Mesendoderm (in vitro differentiated cells): ENCODE measurements at regions not wholly inside any gene's neighbourhood (a gene's known extent, or its start where the extent isn't known, plus 50 kb on each side); places are given as distances from the start of the nearest gene placed in this dataset.

Experiments used
- DNase-seq: peaks from one replicate; pipeline ENCODE4 v3.0.0; 2013
- H2AK5ac ChIP-seq: 2 replicates; pipeline ENCODE4 v1.6.1; 2013; ENCODE audit warnings: low read length, inconsistent platforms
- H2BK120ac ChIP-seq: 2 replicates; pipeline ENCODE4 v1.6.1; 2013; ENCODE audit warnings: low read depth, mild to moderate bottlenecking, low read length, moderate library complexity, mixed read lengths
- H2BK15ac ChIP-seq: replicated peaks from 2 replicates; pipeline ENCODE4 v1.6.1; 2013; ENCODE audit warnings: low read depth, mild to moderate bottlenecking, moderate library complexity
- H2BK5ac ChIP-seq: 2 replicates; pipeline ENCODE4 v1.6.1; 2013; ENCODE audit warnings: low read length, inconsistent platforms
- H3K18ac ChIP-seq: 2 replicates; pipeline ENCODE4 v1.6.1; 2013; ENCODE audit warnings: mild to moderate bottlenecking, low read length, mixed read lengths
- H3K23ac ChIP-seq: one replicate; pipeline ENCODE4 v1.6.1; 2013; ENCODE audit warnings: low read length
- H3K27ac ChIP-seq: 2 replicates; pipeline ENCODE4 v1.5.1; 2013; ENCODE audit warnings: low read depth, mild to moderate bottlenecking, inconsistent platforms, low read length, moderate library complexity
- H3K27me3 ChIP-seq: 2 replicates; pipeline ENCODE4 v1.6.1; 2013; ENCODE audit warnings: low read length, control low read depth, mild to moderate bottlenecking, inconsistent platforms; ENCODE audit not compliant: insufficient read depth, poor library complexity
- H3K36me3 ChIP-seq: 2 replicates; pipeline ENCODE4 v1.6.1; 2013; ENCODE audit warnings: low read length, inconsistent platforms; ENCODE audit not compliant: control insufficient read depth, insufficient read depth
- H3K4ac ChIP-seq: one replicate; pipeline ENCODE4 v1.6.1; 2013; ENCODE audit warnings: low read depth, mild to moderate bottlenecking, low read length, moderate library complexity
- H3K4me1 ChIP-seq: 2 replicates; pipeline ENCODE4 v1.6.1; 2013; ENCODE audit warnings: low read depth, low read length, inconsistent platforms; ENCODE audit not compliant: control insufficient read depth
- H3K4me2 ChIP-seq: 2 replicates; pipeline ENCODE4 v1.6.1; 2013; ENCODE audit warnings: low read length
- H3K4me3 ChIP-seq: 2 replicates; pipeline ENCODE4 v1.5.1; 2013; ENCODE audit warnings: mild to moderate bottlenecking, low read length
- H3K56ac ChIP-seq: one replicate; pipeline ENCODE4 v1.6.1; 2013; ENCODE audit warnings: low read length
- H3K79me1 ChIP-seq: 2 replicates; pipeline ENCODE4 v1.6.1; 2013; ENCODE audit warnings: low read length, inconsistent platforms
- H3K79me2 ChIP-seq: 2 replicates; pipeline ENCODE4 v1.6.1; 2013; ENCODE audit warnings: mild to moderate bottlenecking, low read length; ENCODE audit not compliant: control insufficient read depth, insufficient read depth
- H3K9ac ChIP-seq: 2 replicates; pipeline ENCODE4 v1.6.1; 2013; ENCODE audit warnings: low read length, inconsistent platforms
- H4K5ac ChIP-seq: one replicate; pipeline ENCODE4 v1.6.1; 2013; ENCODE audit warnings: low read length
- H4K8ac ChIP-seq: one replicate; pipeline ENCODE4 v1.6.1; 2013; ENCODE audit warnings: low read depth, mild to moderate bottlenecking, control low read depth, low read length, moderate library complexity
- WGBS: extraction: QIAGEN DNeasy Blood & Tissue Kit; methylation state at CpG from one replicate; pipeline ENCODE4 v1.1.7; 2013; ENCODE audit warnings: low lambda C conversion rate, missing lambda C conversion rate; ENCODE audit not compliant: insufficient coverage; ENCODE audit errors: extremely low coverage; 5-methylcytosine and 5-hydroxymethylcytosine counted together

- Histone ChIP-seq H3K4me2 (no peak overlapping the region), H3K23ac (no peak overlapping the region), H3K27me3 (no peaks in the 10 kb centered on the region), H3K27ac (no peak overlapping the region), H3K18ac (no peak overlapping the region), H3K79me2 (no peaks in the 10 kb centered on the region), H2AK5ac (no peak overlapping the region), H4K5ac (no peak overlapping the region), H2BK15ac (no peak overlapping the region), H3K79me1 (no peaks in the 10 kb centered on the region), H3K36me3 (no peaks in the 10 kb centered on the region), H3K4ac (no peak overlapping the region), H2BK5ac (no peak overlapping the region), H4K8ac (no peak overlapping the region), H3K56ac (no peak overlapping the region), H3K4me1 (no peaks in the 10 kb centered on the region), H2BK120ac (no peak overlapping the region), H3K9ac (no peak overlapping the region), H3K4me3 (no peak overlapping the region)
- DNase-seq: no peak
- no CpG with 5 or more reads among the region's 1 CpG for WGBS
Observed at GRCh38 chr5:163369776-163370385, 67.5 kb upstream of the CCNG1 start.

GRCh38 chr5:163373436-163374084, 63.8 kb upstream of the CCNG1 start:
- no peak overlapping the region for H3K27ac ChIP-seq

GRCh38 chr5:163377982-163378381, 59.4 kb upstream of the CCNG1 start:
- WGBS: no CpG with 5 or more reads among the region's 6 CpGs
- H2BK120ac ChIP-seq: no peak overlapping the region
- H3K79me1 ChIP-seq: no peaks in the 10 kb centered on the region
- H2AK5ac ChIP-seq: no peak overlapping the region
- H4K8ac ChIP-seq: no peak overlapping the region
- no peak overlapping the region for H3K23ac ChIP-seq
- no peak overlapping the region for H3K4ac ChIP-seq
- no peaks in the 10 kb centered on the region for H3K4me1 ChIP-seq
- DNase-seq: no peak
- no peak overlapping the region for H3K27ac ChIP-seq
- H3K4me2 ChIP-seq: no peak overlapping the region
- no peak overlapping the region for H2BK5ac ChIP-seq
- H3K4me3 ChIP-seq: no peak overlapping the region
- no peaks in the 10 kb centered on the region for H3K27me3 ChIP-seq
- H3K9ac ChIP-seq: no peak overlapping the region
- no peaks in the 10 kb centered on the region for H3K79me2 ChIP-seq
- no peak overlapping the region for H4K5ac ChIP-seq
- H3K18ac ChIP-seq: no peak overlapping the region
- H2BK15ac ChIP-seq: no peak overlapping the region
- no peak overlapping the region for H3K56ac ChIP-seq
- no peaks in the 10 kb centered on the region for H3K36me3 ChIP-seq

More at GRCh38 chr5:163373436-163374084, 63.8 kb upstream of the CCNG1 start:
- Histone ChIP-seq H3K4me2 (no peak overlapping the region), H3K4ac (no peak overlapping the region), H3K9ac (no peak overlapping the region), H2AK5ac (no peak overlapping the region), H2BK5ac (no peak overlapping the region), H3K79me1 (no peaks in the 10 kb centered on the region), H3K4me3 (no peak overlapping the region), H3K27me3 (no peaks in the 10 kb centered on the region), H3K4me1 (no peaks in the 10 kb centered on the region), H2BK15ac (no peak overlapping the region), H4K5ac (no peak overlapping the region), H3K23ac (no peak overlapping the region), H2BK120ac (no peak overlapping the region), H3K56ac (no peak overlapping the region), H3K36me3 (no peaks in the 10 kb centered on the region), H4K8ac (no peak overlapping the region), H3K79me2 (no peaks in the 10 kb centered on the region), H3K18ac (no peak overlapping the region)
- WGBS: no CpG with 5 or more reads among the region's 2 CpGs
- DNase-seq: no peak

- Histone ChIP-seq H3K23ac (no peak overlapping the region), H3K36me3 (no peaks in the 10 kb centered on the region), H3K56ac (no peak overlapping the region), H4K5ac (no peak overlapping the region), H3K4me2 (no peak overlapping the region), H2BK5ac (no peak overlapping the region), H3K79me1 (no peaks in the 10 kb centered on the region), H4K8ac (no peak overlapping the region), H3K79me2 (no peaks in the 10 kb centered on the region), H3K4me1 (no peaks in the 10 kb centered on the region), H3K4me3 (no peak overlapping the region), H3K4ac (no peak overlapping the region), H3K9ac (no peak overlapping the region), H3K27ac (no peak overlapping the region), H2BK120ac (no peak overlapping the region), H3K18ac (no peak overlapping the region), H2AK5ac (no peak overlapping the region), H2BK15ac (no peak overlapping the region), H3K27me3 (no peaks in the 10 kb centered on the region)
- DNase-seq: peak; percentile 50
- WGBS: no CpG with 5 or more reads among the region's 7 CpGs
Observed at GRCh38 chr5:163379298-163380155, 57.9 kb upstream of the CCNG1 start.

GRCh38 chr5:163381832-163382231, 55.6 kb upstream of the CCNG1 start:
- no peaks in the 10 kb centered on the region for H3K36me3 ChIP-seq
- H3K4me1 ChIP-seq: no peaks in the 10 kb centered on the region
- no peak overlapping the region for H3K18ac ChIP-seq
- H2AK5ac ChIP-seq: no peak overlapping the region
- H4K8ac ChIP-seq: no peak overlapping the region
- no peak for DNase-seq
- WGBS: no CpG with 5 or more reads among the region's 3 CpGs
- H3K56ac ChIP-seq: no peak overlapping the region
- H3K4me2 ChIP-seq: no peak overlapping the region
- no peak overlapping the region for H3K23ac ChIP-seq
- H3K79me1 ChIP-seq: no peaks in the 10 kb centered on the region
- no peak overlapping the region for H3K27ac ChIP-seq
- H3K27me3 ChIP-seq: no peaks in the 10 kb centered on the region
- no peak overlapping the region for H3K9ac ChIP-seq
- H4K5ac ChIP-seq: no peak overlapping the region
- no peak overlapping the region for H2BK5ac ChIP-seq
- no peak overlapping the region for H2BK120ac ChIP-seq
- H3K79me2 ChIP-seq: no peaks in the 10 kb centered on the region
- H3K4me3 ChIP-seq: no peak overlapping the region
- H3K4ac ChIP-seq: no peak overlapping the region
- no peak overlapping the region for H2BK15ac ChIP-seq
